HL-60 (cell line): ENCODE measurements at regions not wholly inside any gene's neighbourhood (a gene's known extent, or its start where the extent isn't known, plus 50 kb on each side); places are given as distances from the start of the nearest gene placed in this dataset.

Source experiments
- SPI1 ChIP-seq: IDR thresholded peaks from 2 replicates; pipeline ENCODE4 v1.6.1; 2012; ENCODE audit warnings: low read depth, mild to moderate bottlenecking, borderline replicate concordance
- TF ChIP-seq, protein P1 (sequence below): IDR thresholded peaks from one replicate; pipeline ENCODE4 v1.5.1; 2011; ENCODE audit warnings: low read length, control low read depth, inconsistent platforms; ENCODE audit not compliant: insufficient read depth

GRCh38 chr20:11799281-11799684, 118.4 kb upstream of the BTBD3 start:
- no peak for TF ChIP-seq SPI1
- TF ChIP-seq, protein P1, sequence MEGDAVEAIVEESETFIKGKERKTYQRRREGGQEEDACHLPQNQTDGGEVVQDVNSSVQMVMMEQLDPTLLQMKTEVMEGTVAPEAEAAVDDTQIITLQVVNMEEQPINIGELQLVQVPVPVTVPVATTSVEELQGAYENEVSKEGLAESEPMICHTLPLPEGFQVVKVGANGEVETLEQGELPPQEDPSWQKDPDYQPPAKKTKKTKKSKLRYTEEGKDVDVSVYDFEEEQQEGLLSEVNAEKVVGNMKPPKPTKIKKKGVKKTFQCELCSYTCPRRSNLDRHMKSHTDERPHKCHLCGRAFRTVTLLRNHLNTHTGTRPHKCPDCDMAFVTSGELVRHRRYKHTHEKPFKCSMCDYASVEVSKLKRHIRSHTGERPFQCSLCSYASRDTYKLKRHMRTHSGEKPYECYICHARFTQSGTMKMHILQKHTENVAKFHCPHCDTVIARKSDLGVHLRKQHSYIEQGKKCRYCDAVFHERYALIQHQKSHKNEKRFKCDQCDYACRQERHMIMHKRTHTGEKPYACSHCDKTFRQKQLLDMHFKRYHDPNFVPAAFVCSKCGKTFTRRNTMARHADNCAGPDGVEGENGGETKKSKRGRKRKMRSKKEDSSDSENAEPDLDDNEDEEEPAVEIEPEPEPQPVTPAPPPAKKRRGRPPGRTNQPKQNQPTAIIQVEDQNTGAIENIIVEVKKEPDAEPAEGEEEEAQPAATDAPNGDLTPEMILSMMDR = no peak
